GM19043 (cell line): ENCODE measurements at regions not wholly inside any gene's neighbourhood (a gene's known extent, or its start where the extent isn't known, plus 50 kb on each side); places are given as distances from the start of the nearest gene placed in this dataset.

ENCODE experiments used
- ATAC-seq: cut with Tn5 transposase; IDR thresholded peaks from one replicate; pipeline ENCODE4 v1.9.1; 2021; ENCODE audit warnings: low read depth; ENCODE audit not compliant: unreplicated experiment

- no peak for ATAC-seq
These were observed 362.4 kb downstream of the MID1IP1 start for GRCh38 chrX:39163581-39164126.

DNA sequence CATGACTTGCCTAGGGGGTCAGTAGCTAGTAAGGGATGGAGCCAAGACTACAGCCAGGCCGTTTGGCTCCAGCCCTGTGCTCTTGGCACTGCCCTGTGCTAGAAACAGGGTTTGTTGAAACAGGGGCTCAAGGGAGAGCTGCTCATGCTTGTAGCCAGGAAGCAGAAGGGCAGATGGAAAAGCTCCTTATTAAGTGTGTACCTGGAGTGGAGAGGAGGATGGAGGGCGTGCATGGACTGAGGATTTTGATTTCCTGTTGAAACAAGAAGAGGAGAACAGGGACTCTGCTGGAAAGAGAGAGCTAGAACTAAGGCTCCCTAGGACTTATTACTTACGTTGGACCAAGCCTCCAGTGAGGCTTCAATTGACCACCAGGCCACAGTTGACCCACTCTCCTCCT lies 363.0 kb downstream of the MID1IP1 start:
- no peak for ATAC-seq

GRCh38 chrX:39165185-39165584 lies 363.9 kb downstream of the MID1IP1 start:
- ATAC-seq = no peak

DNA sequence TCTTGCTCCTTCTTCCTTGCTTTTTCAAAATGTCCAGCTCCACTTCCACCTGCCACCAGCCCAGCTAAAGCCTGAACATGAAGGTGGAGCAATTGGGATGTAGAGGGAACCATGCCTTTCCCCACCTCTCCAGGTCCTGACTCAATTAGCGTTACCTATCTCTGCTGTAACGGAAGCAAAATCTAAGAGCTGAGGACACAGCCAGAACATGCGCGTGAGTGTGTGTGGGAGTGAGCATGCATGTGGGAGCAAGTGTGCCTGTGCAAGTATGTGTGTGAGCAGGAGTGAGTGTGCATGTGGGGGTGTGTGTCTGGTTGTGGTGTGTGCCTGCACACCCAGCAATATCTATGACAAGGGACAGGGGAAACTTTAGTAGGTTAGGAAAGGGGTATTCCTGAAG lies 364.5 kb downstream of the MID1IP1 start:
- ATAC-seq = no peak

GRCh38 chrX:39167791-39168190 lies 366.5 kb downstream of the MID1IP1 start:
- peak; percentile 81 for ATAC-seq

DNA sequence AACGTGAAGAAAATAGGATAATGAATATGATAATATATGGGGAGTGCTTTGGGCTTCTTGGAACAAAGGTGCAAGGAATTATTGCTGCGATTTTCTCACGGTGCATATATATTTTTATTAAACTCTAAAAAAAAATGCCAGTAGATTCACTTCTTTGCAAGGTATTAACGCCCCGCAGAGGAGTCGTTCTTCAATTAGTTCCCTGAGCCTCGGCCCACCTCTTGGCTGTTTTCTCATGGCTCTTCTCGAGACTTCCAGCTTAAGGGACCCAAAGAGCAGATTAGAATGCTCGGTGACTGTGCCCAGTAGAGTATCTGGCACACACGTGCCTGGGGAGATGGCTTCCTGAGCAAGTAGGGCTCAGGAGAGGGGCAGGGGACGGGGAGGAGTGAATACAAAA lies 367.4 kb downstream of the MID1IP1 start:
- no peak for ATAC-seq

GRCh38 chrX:39169976-39170375 lies 368.7 kb downstream of the MID1IP1 start:
- no peak for ATAC-seq

- ATAC-seq = no peak
These were observed 369.2 kb downstream of the MID1IP1 start for GRCh38 chrX:39170464-39170863.

DNA sequence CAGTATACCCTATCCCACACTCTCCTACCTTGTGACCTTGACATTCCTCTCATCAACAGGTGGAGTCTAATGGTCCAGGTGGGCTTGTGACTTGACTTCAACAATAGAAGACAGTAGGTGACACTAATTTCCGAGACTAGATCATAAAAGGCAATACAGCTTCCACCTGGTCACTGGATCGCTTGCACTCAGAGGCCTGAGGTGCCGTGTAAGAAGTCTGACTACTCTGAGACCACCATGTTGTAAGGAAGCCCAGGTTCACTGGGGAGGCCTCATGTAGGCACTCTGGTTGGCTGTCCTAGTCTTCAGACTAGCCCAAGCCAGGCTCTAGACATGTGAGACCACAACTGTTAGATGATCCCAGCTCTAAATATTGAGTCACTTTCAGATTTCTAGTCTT lies 370.4 kb downstream of the MID1IP1 start:
- ATAC-seq = no peak

GRCh38 chrX:39174241-39174771 lies 373.0 kb downstream of the MID1IP1 start:
- ATAC-seq = no peak

DNA sequence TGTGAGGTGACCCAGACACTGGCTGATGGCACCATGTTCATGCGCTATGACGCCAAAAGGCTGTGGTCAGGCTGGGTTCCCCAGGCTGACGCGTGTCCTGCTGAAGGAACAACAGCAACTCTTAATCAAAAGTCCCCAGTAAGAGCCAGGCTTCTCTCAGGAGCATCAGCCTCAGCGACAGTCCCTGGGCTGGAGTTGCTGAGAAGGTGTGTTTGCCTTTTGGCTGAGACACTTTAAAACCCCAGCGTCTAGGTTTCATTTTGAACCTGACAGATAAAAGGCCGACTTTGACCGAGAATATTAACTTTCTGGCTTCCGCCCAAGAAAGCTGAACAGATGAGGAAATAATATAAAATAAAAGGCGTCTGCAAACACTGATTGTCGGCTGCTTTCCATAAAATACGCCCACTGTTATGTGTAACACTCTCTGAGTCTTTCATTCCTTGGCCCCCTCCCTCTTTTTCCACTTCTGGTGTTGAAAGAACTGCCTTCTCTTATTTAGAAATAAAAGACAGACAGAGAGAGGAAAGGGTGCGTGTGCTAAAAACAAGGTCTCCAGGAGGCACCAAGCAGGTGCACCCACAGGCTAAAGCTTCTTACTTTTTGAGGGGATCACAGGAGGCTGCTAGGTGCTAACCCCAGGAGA lies 373.6 kb downstream of the MID1IP1 start:
- ATAC-seq = no peak

GRCh38 chrX:39175418-39176057 lies 374.3 kb downstream of the MID1IP1 start:
- ATAC-seq = no peak

- ATAC-seq = no peak
These were observed 374.8 kb downstream of the MID1IP1 start for GRCh38 chrX:39176105-39176504.

DNA sequence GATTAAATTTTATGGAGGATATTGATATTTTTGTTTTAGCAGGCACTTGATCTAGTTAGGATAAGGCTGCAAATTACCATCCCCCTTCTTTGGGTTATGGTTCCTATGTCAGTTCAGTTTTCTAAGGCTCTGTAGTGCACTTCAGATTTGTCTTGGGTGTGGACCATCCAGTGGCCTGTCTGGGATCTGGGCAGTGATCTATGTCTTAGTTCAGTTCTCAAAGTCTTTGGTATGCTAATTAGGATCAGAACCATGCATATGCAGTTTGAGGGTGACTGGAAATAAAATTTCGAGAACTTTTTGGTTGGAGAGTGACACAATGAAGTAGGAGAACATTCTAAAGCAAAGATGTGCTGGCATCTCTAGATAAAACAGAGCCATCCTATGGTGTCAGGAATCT lies 388.2 kb downstream of the MID1IP1 start:
- ATAC-seq = no peak

DNA sequence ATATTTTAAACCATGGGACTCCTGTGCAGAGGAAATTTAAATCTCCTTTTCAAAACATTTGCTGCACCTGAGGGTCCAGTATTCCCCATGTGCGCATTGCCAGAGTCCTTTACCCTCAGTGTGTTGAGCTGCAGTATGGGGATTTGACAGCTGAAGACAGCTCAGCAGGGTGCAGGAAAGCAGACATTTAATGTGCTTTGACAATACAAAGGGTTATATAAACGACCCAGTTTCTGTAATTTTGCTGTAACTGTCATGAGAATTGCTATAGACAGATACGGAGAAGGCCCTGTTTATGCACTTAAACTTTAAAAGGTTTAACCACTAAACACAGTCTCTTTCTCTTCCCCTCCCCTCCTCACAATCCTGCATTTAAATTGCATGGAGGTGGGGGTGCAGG lies 393.4 kb downstream of the MID1IP1 start:
- no peak for ATAC-seq

DNA sequence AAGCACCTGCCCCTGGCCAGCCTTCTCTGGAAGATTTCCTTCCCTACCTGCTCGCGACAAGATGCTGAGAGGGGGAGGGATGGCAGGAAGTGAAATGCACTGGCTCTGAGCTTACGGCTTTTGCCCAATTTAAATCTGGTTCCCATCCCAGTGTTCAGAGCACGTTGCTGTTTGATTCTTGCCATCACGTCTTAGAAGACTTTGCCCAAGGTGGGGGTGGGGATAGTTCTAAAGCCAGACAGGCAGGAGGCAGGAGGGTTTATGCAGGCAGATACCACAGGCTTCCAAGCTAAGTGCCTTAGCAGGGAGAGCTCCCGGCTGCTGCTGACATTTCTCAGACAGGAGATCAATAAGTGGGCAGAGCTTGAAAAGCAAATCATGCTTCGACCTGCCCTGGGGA lies 393.9 kb downstream of the MID1IP1 start:
- no peak for ATAC-seq

DNA sequence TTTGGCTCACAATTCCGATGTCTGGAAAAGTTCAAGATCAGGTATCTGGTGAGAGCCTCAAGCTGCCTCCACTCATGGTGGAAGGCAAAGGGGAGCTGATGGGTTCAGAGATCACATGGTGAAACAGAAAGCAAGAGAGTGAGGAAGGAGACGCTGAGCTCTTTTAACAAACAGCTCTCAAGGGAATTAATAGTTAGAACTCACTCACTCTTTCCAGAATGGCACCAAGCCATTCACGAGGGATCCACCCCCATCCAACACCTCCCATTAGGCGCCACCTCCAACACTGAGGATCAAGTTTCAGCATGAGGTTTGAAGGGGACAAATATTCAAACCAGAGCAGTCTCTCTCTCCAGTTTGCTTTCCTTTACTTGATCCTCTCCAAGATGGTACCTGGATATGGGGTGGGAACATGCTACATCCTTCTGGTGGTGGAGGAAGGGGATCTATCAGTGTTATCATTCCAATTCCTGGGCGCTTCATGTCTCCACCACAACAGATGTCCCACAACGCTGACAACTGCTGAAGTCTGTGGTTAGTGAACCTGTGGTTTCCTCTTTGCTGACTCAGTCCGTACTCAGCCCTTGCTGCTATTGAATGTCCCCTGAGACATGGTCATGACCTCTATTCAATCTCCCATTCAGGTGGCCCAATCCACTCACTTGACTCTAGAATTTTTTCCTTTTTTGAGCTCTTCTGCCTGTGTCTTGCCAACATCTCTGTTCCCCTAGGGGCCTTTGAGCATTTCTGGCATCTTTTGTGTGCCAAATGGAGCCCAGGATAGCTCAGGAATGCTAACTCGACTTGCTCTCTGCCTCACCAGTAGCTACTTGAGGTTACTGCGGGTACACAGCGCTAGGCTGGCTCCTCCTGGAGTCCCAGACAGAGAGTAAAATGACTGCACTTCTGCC lies 395.2 kb downstream of the MID1IP1 start:
- peak; percentile 97 for ATAC-seq

DNA sequence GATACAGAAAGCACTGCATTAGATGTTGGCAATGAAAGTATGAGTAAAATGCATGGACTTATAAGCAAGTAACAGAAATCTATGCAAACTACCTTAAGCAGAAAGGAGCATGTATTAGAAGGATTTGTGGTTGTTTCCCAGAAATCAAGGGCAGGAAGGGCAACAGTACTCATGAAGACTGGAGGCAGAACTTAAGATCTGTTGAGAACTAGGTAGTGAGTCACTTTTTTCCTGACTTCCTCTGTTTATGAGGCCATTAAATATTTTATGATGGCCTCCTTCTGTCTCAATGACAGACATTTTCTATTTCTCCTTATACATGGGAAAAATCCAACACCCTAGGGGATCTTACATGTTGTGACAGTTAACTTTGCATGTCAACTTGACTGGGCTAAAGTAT lies 398.2 kb downstream of the MID1IP1 start:
- no peak for ATAC-seq

- no peak for ATAC-seq
These were observed 400.2 kb downstream of the MID1IP1 start for GRCh38 chrX:39201305-39201990.

DNA sequence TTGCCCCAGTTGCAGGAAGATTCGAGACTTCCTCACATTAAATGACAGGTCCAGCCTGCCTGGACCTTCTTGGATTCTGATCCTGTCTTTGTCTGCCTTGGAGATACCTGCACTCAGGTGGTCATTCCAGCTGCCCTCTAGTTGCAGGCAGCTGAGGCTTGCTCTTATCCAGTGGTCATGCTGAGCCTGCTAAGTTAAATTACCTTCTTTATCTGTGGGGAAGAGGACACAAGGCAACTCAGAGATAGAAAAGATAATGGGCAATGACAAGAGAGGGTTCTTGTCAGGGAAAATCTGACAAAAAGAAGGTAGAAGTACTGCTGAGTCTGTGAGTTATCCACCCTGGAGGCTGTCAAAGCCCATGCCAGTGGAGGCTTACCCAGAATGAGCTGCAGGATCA lies 401.4 kb downstream of the MID1IP1 start:
- no peak for ATAC-seq
